ENCODE measurements at regions not wholly inside any gene's neighbourhood (a gene's known extent, or its start where the extent isn't known, plus 50 kb on each side); places are given as distances from the start of the nearest gene placed in this dataset.

GRCh38 chr3:34294240-34294639, 495.8 kb downstream of the PDCD6IP start:
- DNase-seq (ENCODE audit: low spot score), result no peak

- DNase-seq (ENCODE audit: low spot score), result no peak
These were observed 498.4 kb downstream of the PDCD6IP start for GRCh38 chr3:34296796-34297195.

- DNase-seq (ENCODE audit: low spot score), result no peak
These were observed 500.2 kb downstream of the PDCD6IP start for GRCh38 chr3:34298653-34299052.

- no peak for DNase-seq (ENCODE audit: low spot score)
These were observed 502.2 kb downstream of the PDCD6IP start for GRCh38 chr3:34300621-34301020.

GRCh38 chr3:34301313-34301712, 502.9 kb downstream of the PDCD6IP start:
- no peak for DNase-seq (ENCODE audit: low spot score)

GRCh38 chr3:34305266-34305665, 506.8 kb downstream of the PDCD6IP start:
- DNase-seq (ENCODE audit: low spot score), result no peak

- no peak for DNase-seq (ENCODE audit: low spot score)
These were observed 514.3 kb downstream of the PDCD6IP start for GRCh38 chr3:34312684-34313083.

- no peak for DNase-seq (ENCODE audit: low spot score)
These were observed 521.5 kb downstream of the PDCD6IP start for GRCh38 chr3:34319881-34320280.

- DNase-seq (ENCODE audit: low spot score), result no peak
These were observed 525.1 kb downstream of the PDCD6IP start for GRCh38 chr3:34323517-34323916.

- DNase-seq (ENCODE audit: low spot score), result no peak
These were observed 548.2 kb downstream of the PDCD6IP start for GRCh38 chr3:34346656-34347055.

- DNase-seq (ENCODE audit: low spot score), result no peak
These were observed 553.7 kb downstream of the PDCD6IP start for GRCh38 chr3:34351882-34352777.

- no peak for DNase-seq (ENCODE audit: low spot score)
These were observed 554.4 kb downstream of the PDCD6IP start for GRCh38 chr3:34352778-34353331.

GRCh38 chr3:34357461-34357860, 559.0 kb downstream of the PDCD6IP start:
- DNase-seq (ENCODE audit: low spot score), result no peak

- no peak for DNase-seq (ENCODE audit: low spot score)
These were observed 560.6 kb downstream of the PDCD6IP start for GRCh38 chr3:34359064-34359463.

GRCh38 chr3:34360713-34361112, 562.3 kb downstream of the PDCD6IP start:
- no peak for DNase-seq (ENCODE audit: low spot score)

GRCh38 chr3:34361921-34362320, 563.5 kb downstream of the PDCD6IP start:
- DNase-seq (ENCODE audit: low spot score), result no peak

- DNase-seq (ENCODE audit: low spot score), result no peak
These were observed 564.5 kb downstream of the PDCD6IP start for GRCh38 chr3:34362910-34363309.

- DNase-seq (ENCODE audit: low spot score), result no peak
These were observed 565.5 kb downstream of the PDCD6IP start for GRCh38 chr3:34363881-34364280.

GRCh38 chr3:34364335-34364734, 565.9 kb downstream of the PDCD6IP start:
- DNase-seq (ENCODE audit: low spot score), result peak; percentile 10

- no peak for DNase-seq (ENCODE audit: low spot score)
These were observed 566.8 kb downstream of the PDCD6IP start for GRCh38 chr3:34365231-34365630.

- DNase-seq (ENCODE audit: low spot score), result no peak
These were observed 567.3 kb downstream of the PDCD6IP start for GRCh38 chr3:34365771-34366170.

- no peak for DNase-seq (ENCODE audit: low spot score)
These were observed 569.1 kb downstream of the PDCD6IP start for GRCh38 chr3:34367521-34367920.

- DNase-seq (ENCODE audit: low spot score), result no peak
These were observed 576.1 kb downstream of the PDCD6IP start for GRCh38 chr3:34374521-34374920.

- DNase-seq (ENCODE audit: low spot score), result no peak
These were observed 578.3 kb downstream of the PDCD6IP start for GRCh38 chr3:34376691-34377090.
